ENCODE measurements at regions not wholly inside any gene's neighbourhood (a gene's known extent, or its start where the extent isn't known, plus 50 kb on each side); places are given as distances from the start of the nearest gene placed in this dataset.
"Not testable (repeated sequence)": the region's sequence is repeated elsewhere in the genome, so short reads cannot be mapped to it uniquely, and the experiment has no call there.

DNA sequence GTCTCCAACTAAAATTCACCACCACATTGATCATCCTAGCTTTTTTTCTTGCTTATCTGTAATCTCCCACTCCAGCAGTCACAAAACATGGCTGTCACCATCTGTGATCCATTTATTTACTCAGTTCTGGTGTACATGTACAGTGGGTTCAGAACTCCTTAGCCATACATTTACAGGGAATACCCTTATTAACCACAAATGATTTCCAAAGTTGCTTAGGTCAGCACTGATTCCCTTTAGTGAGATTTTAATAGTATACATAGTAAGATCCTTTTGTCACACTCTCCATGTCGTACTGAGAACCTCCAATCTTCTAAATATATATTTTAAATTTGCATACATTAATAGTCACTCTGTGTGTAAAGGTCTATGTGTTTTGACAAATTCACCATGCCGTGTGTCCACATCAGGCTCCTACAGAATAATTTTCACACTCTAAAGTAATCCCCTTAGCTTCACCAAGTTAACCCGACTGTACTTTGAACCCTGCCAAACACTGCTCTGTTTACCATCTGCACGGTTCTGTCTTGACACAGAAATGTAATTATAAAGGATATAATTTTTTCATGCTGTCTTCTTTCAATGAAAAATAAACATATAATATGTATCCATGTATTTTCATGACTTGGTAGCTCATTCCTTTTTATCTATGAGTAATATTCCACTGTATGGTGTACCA lies 473.6 kb upstream of the ZP4 start:
- no peak for DNase-seq

DNA sequence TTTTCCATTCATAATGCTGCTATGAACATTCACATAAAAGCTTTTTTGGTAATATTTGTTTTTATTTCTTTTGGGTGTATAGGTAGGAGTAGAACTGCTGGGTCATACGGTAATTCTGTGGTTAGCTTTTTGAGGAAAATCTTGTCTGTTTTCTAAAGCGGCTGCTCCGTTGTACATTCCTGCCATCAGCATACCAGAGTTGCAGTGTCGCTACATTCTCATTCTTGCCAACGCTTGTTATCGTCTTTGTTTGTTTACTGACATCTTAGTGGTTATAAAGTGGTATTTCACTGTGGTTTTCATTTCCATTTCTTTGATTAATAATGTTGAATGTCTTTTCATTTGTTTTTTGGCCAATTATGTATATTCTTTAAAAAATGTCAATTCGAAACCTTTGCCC lies 469.8 kb upstream of the ZP4 start:
- DNase-seq, result no peak

DNA sequence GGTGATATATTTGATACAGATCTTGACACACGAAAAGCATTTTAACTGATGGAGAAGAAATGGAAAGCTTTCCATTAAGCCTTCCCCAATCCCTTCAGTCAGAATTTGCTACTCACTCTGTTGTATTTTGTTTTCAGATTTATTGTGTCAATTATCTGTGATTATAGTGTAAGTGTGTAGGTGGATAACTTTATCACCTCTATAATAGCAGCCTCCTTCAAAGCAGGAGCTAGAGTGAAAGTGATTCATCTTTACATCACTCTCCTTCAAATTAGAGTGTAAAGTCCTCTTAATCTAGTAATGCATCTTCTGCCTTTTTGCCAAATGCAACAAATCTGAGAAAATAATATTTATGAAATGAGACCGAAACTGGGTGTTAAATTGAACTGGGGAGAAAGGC lies 459.7 kb upstream of the ZP4 start:
- no peak for DNase-seq

DNA sequence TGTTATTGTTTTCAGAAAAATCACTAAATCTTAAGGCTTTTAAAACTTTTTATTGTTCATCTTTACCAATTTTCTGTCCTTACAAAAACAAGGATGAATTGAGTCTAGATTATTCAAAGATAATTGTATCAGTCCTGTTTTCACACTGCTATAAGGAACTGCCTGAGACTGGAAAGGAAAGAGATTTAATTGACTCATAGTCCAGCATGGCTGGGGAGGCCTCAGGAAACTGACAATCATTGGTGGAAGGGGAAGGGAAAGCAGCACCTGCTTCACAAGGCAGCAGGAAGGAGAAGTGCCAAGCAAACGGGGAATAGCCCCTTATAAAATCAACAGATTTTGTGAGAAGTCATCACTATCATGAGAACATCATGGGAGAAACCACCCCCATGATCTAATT lies 455.6 kb upstream of the ZP4 start:
- DNase-seq, result no peak

DNA sequence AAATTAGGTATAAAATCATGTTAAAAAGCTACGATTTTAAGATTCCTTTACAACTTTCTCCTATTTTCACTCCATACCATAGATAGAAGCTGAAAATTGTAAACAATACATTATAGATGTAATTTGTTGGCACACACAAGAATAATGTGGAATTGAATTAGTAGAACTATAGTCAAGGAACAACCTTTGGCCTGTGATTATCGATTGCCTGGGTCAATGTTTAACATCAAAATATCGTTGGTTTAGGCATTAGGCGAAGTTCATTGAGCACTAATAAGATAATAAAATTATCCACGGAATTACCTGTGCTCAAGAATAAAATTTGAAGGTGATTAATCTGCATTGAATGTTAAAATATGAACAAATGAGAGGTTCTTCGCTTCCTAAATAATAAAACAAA lies 455.1 kb upstream of the ZP4 start:
- DNase-seq, result no peak

DNA sequence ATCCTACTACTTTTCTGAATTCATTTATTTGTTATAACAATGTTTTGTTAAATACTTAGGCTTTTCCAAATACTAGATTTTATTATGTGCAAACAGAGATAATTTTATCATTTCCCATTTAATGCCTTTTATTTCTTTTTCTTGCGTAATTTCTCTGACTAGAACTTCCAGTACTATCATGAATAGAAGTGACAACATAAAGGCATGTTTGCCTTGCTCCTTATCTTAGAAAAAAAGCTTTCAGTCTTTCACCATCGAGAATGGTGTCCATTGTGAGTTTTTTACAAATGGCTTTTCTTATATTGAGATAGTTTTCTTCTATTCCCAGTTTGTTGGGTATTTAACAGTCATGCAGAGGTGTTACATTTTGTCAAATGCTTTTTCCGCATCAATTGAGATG lies 453.1 kb upstream of the ZP4 start:
- DNase-seq, result no peak

DNA sequence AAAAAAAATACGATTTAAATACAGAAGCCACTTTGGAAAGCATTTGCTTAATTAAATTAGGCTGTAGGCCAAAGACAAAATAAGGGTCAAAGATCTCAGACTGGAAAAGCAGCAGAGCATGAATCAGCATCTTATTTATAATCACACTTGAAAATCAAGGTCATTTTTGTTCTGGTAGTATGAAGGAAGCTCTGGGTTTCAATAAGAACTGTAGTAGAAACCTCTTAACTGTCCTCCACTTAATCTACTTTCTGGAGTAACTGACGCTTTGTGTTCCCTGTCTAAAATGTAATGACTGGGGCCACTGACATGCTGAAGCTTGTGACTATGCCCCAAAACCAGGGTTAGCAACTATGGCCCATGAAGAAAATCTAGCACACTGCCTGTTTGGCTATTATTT lies 450.7 kb upstream of the ZP4 start:
- no peak for DNase-seq

DNA sequence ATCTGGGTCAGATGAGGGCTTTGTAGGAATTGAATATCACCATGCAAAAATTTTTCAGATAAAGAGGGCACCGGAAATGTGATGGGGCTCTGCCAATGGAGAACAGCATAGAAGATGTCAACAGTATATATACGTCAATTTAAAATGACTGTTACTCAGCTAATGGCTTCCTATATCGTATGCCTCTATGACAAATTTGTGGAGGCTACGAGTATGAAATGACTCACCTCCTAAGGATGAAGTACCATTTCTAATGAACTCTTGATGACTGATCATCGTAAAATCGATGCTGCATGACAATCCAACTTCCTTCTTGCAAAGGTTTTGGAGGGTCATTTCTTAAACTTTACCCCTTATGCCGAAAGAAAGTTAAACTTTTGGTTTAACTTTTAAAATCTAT lies 450.3 kb upstream of the ZP4 start:
- DNase-seq, result no peak

DNA sequence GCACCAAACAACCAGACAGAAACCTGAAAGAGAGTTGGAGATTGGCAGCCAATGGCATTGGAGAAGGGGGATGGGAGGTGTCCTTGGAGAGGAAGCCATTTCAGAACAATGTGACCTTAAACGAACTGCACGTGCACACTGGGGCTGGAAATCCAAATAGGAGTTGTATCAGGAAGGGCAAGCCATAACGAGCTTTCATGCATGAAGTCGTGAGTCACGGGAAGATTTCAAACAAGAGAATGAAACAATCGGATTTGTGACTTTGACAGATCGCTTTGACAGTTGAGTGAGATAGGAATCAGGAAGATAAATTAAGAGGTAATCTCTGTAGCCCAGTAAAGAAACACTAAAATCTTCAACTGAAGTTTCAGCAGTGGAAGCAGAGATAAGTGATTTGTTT lies 445.8 kb upstream of the ZP4 start:
- DNase-seq, result no peak

DNA sequence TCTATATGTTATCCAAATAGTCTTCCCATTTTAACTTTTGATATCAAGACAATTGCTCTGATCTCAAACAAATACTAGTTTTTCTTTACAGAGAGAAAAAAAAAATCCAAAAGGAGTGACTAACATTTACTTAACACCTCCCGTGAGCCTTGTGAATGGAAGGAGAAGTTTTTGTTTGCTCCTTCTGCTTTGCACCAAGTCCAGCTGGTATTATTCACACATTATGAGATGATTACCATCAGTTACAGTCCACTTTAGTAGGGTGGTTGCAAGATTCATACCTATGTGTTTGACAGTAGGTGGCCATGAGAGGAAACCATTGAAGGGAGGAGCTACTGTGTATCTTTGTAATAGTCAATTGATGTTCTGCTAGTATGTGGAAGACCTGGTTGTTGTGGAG lies 443.4 kb upstream of the ZP4 start:
- no peak for DNase-seq

DNA sequence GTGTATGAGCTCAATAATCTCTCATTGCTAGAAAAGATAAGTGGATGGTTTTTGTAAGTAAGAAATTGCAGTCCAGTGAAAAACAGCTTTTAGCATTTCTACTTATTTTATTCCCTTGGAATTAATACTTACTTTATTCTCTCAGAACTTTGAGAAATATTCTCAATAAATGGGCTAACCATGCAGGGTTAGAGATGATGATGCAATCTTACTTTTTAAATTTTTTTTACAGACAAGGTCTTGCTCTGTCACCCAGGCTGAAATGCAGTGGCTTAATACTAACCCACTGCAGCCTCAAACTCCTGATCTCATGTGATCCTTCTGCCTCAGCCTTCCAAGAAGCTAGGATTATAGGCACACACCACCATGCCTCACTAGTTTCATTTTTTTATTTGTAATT lies 440.8 kb upstream of the ZP4 start:
- no peak for DNase-seq

DNA sequence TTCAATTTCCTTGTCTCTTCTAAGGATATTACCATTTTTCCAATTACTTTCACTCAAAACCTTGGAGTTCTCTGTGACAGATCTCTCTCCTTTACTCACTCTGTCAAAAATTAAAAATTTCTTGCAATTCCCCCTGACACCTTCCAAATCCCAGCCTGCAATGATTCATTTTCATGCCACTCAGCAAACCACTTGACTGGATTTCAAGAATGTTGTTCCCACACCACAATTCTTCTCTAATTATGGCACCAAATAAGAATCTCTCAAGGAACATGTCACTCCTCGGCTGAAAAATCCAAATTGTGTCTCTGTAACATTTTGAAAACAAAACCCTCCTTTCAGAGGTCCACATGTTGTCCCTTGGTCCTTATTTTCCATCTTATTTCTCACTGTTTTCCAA lies 438.9 kb upstream of the ZP4 start:
- no peak for DNase-seq

DNA sequence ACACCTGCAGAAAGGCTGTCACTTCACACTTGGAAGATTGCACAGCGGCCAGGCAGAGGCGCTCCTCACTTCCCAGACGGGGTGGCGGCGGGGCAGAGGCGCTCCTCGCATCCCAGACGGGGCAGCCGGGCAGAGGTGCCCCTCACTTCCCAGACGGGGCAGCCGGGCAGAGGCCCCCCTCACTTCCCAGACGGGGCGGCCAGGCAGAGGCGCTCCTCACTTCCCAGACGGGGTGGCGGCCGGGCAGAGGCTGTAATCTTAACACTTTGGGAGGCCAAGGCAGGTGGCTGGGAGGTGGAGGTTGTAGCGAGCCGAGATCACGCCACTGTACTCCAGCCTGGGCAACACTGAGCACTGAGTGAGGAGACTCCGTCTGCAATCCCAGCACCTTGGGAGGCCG lies 436.3 kb upstream of the ZP4 start:
- DNase-seq, result not testable (repeated sequence)

DNA sequence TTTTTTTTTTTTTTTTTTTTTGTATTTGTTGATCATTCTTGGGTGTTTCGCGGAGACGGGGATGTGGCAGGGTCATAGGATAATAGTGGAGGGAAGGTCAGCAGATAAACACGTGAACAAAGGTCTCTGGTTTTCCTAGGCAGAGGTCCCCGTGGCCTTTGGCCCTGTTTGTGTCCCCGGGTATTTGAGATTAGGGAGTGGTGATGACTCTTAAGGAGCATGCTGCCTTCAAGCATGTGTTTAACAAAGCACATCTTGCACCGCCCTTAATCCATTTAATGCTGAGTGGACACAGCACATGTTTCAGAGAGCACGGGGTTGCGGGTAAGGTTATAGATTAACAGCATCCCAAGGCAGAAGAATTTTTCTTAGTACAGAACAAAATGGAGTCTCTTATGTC lies 435.8 kb upstream of the ZP4 start:
- not testable (repeated sequence) for DNase-seq

DNA sequence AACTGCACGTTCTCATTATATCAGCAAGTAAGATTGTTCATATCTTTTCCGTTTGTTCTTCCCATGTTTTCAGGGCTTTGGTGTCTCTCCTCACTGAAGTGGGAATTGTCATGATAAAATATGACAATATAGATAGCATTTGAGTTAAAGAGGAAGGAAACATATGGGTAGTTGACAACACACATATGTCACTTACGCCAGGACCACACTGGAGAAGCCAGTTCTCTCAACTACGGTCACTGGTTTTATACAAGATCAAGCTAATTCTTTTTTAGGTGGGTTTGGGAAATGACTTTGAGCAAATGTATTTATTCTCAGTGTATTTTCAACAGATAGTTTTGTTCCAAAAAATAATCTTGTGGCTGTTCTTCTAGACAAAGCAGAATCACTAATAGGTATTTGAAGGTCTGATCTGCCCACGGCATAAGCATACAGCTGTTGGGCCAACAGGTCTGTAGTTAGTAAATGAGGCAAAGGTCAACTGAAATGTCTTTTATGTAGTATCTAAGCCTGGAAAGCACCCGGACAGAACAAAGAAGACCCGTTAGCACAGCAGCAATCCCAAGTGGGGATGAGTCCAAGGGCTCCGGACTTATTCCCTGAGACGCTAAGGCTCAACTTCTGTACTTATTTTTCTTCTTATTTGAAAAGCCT lies 433.6 kb upstream of the ZP4 start:
- no peak for DNase-seq

DNA sequence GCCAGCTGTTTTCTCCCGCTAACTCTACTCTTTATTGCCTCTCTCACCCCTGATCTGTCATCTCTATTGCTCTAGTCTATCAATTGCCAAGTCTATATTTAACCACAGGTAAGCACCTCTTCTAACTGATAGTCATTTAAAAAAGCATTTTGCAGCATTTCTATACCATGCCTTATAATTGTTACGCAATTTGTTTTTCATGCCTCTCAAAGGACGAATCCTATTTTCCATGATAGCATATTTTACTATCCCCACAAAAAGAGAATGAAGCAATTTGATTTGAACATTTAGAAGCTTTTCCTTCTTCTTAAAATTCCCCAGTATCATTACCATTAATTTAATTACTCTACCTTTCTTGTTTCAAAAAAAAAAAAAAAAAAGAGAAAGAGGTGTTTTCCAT lies 432.8 kb upstream of the ZP4 start:
- no peak for DNase-seq

DNA sequence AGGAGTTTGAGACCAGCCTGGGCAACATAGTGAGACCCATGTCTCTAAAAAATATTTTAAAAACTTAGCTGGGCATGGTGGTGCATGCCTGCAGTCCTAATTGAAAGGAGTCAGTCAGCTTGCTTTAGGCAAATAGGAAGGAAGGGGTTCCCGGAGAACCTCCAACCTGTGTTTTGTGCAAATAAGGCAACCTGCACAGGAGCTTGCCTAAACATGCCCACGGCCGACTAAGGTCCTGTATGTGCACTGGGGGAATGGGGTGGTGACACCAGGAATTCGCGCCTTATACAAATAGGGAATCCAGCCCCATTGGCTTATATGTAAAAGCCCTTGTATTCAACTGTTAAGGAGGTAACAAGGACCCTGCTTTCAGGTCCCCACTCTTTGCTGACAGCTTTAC lies 429.2 kb upstream of the ZP4 start:
- no peak for DNase-seq

DNA sequence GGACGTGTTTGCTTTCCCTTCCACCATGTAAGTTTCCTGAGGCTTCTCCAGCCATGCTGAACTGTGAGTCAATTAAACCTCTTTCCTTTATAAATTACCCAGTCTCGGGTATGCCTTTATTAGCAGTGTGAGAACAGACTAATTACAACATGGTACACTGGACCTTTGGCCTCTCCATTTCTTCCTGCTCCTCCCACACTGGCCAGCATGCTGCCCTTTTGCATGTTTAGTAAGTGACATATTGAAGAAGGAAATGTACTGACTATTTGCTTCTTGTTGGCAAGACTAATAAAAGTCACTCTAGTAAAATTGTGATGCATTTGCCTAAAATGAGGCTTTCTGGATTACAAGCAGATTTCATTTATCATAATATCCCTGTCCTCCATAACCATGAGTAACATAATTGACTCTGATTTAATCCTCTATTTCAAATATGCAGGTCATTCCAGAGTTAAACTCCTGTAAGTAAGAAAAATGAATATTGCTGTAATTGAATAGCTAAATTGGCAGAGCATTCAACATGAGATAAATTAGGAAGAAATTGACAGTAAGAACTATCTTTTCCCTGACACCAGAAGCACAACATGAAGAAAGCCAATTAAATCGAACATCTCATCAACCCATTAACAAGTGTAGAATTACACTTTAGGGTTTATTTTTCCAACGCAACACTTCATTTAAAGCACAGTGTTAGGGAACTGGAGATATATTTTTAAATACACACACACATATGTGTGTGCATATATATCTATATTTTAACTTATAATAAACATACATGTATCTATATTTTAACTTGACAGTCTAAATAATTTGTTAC lies 427.8 kb upstream of the ZP4 start:
- DNase-seq, result no peak

DNA sequence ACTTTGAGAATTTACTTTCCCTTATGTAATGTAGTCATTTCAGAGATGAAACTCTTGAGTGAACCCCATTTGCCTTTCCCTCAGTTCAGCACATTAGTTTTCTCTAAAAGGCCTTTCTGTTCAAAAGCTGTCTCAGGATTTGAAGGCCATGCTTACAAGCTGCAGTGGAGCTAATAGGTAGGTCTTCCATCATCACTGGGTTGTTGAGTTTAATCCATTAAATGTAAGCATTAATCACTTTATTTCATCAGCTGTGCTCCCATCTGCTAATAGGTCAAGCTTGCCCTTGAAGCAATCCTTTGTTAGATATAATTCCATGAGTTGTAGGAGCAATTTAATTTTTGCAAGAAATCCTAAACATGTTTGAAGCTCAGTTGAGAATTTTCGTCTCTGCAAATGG lies 422.2 kb upstream of the ZP4 start:
- no peak for DNase-seq

DNA sequence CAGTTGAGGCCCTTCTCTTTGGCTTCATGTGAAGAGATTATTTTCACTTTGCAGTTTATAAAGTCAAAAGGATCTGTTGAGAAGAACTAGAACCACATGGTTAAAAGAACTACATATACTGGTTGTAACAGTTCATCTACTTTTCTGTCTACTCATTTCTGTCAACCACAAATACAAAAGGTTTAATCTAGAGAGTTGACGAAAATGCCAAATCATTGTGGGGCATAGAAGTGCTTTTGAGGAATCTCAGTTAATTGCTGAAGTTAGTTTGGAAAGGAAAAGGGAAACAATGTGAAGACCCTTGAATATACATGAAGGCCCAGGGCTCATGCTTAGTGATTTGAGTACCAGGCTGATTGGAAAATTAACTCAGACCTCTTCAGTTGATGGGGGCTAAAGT lies 415.7 kb upstream of the ZP4 start:
- no peak for DNase-seq

DNA sequence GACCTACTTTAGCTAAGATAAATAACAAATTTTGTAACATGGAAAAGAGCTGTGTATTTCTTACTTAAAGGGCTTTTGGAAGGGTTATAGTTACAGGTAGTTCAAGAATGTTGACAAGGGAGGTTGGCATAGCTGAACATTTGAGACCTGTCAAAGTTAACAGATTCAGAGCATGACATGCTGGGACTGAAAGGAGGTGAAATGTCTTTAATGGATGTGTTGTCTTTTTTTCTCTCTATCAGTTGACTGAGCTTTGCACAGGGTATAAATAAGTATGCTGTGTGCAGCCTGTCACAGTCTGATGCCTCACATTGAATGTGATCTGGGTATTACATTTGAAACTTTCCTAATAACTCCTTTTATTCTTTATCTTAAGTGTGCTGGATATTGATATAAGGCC lies 411.9 kb upstream of the ZP4 start:
- no peak for DNase-seq

DNA sequence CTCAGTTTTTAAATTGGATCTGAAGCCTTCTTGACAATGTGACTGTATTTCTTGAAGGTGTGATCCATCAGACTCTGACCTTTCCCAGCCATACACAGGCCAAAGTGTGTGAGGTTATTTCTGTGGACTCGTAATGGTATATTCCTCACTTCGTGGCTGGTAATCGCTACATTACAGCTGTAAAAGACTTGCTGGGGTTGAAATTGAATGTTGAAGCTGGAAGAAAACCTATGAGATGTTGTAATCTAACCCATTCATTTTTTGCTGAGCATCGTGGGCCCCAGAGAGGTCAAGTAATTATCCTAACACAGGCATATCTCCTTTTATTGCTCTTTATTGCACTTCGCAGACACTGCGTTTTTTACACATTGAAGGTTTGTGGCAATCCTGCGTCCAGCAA lies 405.6 kb upstream of the ZP4 start:
- DNase-seq, result no peak

DNA sequence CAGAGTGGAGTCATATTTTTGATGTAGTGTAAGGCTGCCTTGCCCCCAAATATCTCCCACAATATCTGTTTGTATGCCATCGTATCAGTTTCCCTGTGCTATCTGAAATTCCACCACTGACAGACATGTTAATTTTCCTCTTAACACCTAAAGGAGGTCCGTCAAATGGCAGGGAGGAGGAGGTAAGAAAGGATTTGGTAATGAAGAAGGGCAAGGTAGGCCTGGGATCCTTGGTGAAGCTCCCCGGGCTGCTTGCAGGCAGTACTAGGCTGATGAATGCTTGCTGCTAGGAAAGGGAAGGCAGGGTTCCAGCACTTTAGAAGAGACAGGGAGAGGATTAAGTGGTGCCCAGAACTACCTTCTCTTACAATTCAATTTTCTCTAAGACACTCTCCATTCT lies 402.4 kb upstream of the ZP4 start:
- DNase-seq, result no peak

DNA sequence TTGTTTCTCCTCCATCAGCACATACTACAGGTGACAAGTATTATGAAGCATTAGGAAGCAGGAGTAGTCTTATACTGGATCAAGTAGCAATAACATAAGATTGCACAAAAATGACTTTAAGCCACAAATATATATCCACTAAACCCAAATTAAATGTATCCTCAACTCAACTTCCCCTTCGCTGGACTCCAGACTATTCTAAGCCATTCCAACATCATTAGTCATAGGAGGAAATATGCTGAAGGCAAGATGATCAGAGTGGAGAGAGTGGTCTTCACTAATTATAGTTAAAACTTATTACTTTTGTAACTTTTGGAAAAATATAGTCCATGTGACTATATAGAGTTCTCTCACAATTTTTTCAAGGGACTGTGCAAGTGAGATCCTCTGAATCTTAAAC lies 390.7 kb upstream of the ZP4 start:
- no peak for DNase-seq

All from renal pelvis (tissue), 1 donor.